H9 (cell line): ENCODE measurements at regions not wholly inside any gene's neighbourhood (a gene's known extent, or its start where the extent isn't known, plus 50 kb on each side); places are given as distances from the start of the nearest gene placed in this dataset.

ENCODE experiments used
- DNase-seq: peaks from one replicate; pipeline ENCODE4 v3.0.0-alpha.2; 2017
- H2AFZ ChIP-seq: one replicate; pipeline ENCODE4 v1.6.1; 2013; ENCODE audit warnings: mild to moderate bottlenecking, low read length, control low read depth, moderate library complexity
- H2AK5ac ChIP-seq: 2 replicates; pipeline ENCODE4 v1.6.1; 2013; ENCODE audit warnings: low read length, control low read depth, mixed read lengths; ENCODE audit not compliant: insufficient read length
- H2BK120ac ChIP-seq: one replicate; pipeline ENCODE4 v1.6.1; 2013; ENCODE audit warnings: low read depth, mild to moderate bottlenecking, low read length, control low read depth, inconsistent platforms; ENCODE audit not compliant: poor library complexity, severe bottlenecking
- H2BK12ac ChIP-seq: 2 replicates; pipeline ENCODE4 v1.6.1; 2013; ENCODE audit warnings: low read length, control low read depth, mixed read lengths, low read depth; ENCODE audit not compliant: insufficient read length
- H2BK15ac ChIP-seq: 2 replicates; pipeline ENCODE4 v1.6.1; 2013; ENCODE audit warnings: low read depth, low read length, control low read depth
- H2BK20ac ChIP-seq: one replicate; pipeline ENCODE4 v1.6.1; 2013; ENCODE audit warnings: low read depth, mild to moderate bottlenecking, low read length, control low read depth, inconsistent platforms; ENCODE audit not compliant: poor library complexity, severe bottlenecking
- H2BK5ac ChIP-seq: 2 replicates; pipeline ENCODE4 v1.6.1; 2013; ENCODE audit warnings: low read length, control low read depth, mixed read lengths; ENCODE audit not compliant: insufficient read length
- H3K14ac ChIP-seq: 2 replicates; pipeline ENCODE4 v1.6.1; 2013; ENCODE audit warnings: low read length, control low read depth; ENCODE audit not compliant: insufficient read depth
- H3K18ac ChIP-seq: 2 replicates; pipeline ENCODE4 v1.6.1; 2013; ENCODE audit warnings: low read depth, mild to moderate bottlenecking, mixed read lengths, low read length, control low read depth; ENCODE audit not compliant: insufficient read length
- H3K23ac ChIP-seq: 2 replicates; pipeline ENCODE4 v1.6.1; 2013; ENCODE audit warnings: low read length, control low read depth, mixed read lengths, low read depth; ENCODE audit not compliant: insufficient read length
- H3K23me2 ChIP-seq: 2 replicates; pipeline ENCODE4 v1.6.1; 2013; ENCODE audit warnings: low read depth, mild to moderate bottlenecking, mixed read lengths, low read length, control low read depth; ENCODE audit not compliant: insufficient read length, poor library complexity, severe bottlenecking
- H3K27ac ChIP-seq: 2 replicates; pipeline ENCODE4 v1.5.1; 2013; ENCODE audit warnings: low read length, control low read depth, mixed read lengths, low read depth; ENCODE audit not compliant: insufficient read length
- H3K27me3 ChIP-seq: 2 replicates; pipeline ENCODE4 v1.6.1; 2013; ENCODE audit warnings: low read length, control low read depth, inconsistent platforms; ENCODE audit not compliant: insufficient read depth
- H3K4ac ChIP-seq: 2 replicates; pipeline ENCODE4 v1.6.1; 2013; ENCODE audit warnings: low read depth, mild to moderate bottlenecking, control low read depth, inconsistent platforms, low read length, moderate library complexity
- H3K4me1 ChIP-seq: 2 replicates; pipeline ENCODE4 v1.6.1; 2013; ENCODE audit warnings: low read length, control low read depth, inconsistent platforms; ENCODE audit not compliant: insufficient read depth
- H3K4me2 ChIP-seq: 2 replicates; pipeline ENCODE4 v1.6.1; 2013; ENCODE audit warnings: low read length, control low read depth, mixed read lengths; ENCODE audit not compliant: insufficient read length, insufficient read depth
- H3K56ac ChIP-seq: 2 replicates; pipeline ENCODE4 v1.6.1; 2013; ENCODE audit warnings: low read depth, mild to moderate bottlenecking, mixed read lengths, low read length, control low read depth; ENCODE audit not compliant: insufficient read length
- H3K79me1 ChIP-seq: 2 replicates; pipeline ENCODE4 v1.6.1; 2013; ENCODE audit warnings: low read depth, mild to moderate bottlenecking, moderate library complexity, low read length, control low read depth, inconsistent platforms; ENCODE audit not compliant: insufficient read depth, poor library complexity, severe bottlenecking
- H3K79me2 ChIP-seq: 2 replicates; pipeline ENCODE4 v1.6.1; 2013; ENCODE audit warnings: low read length, control low read depth, inconsistent platforms; ENCODE audit not compliant: insufficient read depth
- H3K9ac ChIP-seq: 2 replicates; pipeline ENCODE4 v1.6.1; 2013; ENCODE audit warnings: low read length, control low read depth, mixed read lengths; ENCODE audit not compliant: insufficient read length; ENCODE audit errors: extremely low read depth
- H3K9me3 ChIP-seq: one replicate; pipeline ENCODE4 v1.6.1; 2013; ENCODE audit warnings: low read depth, low read length, inconsistent platforms; ENCODE audit not compliant: control insufficient read depth
- H3T11ph ChIP-seq: one replicate; pipeline ENCODE4 v1.6.1; 2013; ENCODE audit warnings: mild to moderate bottlenecking, low read length, control low read depth, inconsistent platforms
- H4K20me1 ChIP-seq: one replicate; pipeline ENCODE4 v1.6.1; 2013; ENCODE audit not compliant: control insufficient read depth, insufficient read length, insufficient read depth
- H4K5ac ChIP-seq: 2 replicates; pipeline ENCODE4 v1.6.1; 2013; ENCODE audit warnings: low read depth, mild to moderate bottlenecking, mixed read lengths, low read length, control low read depth; ENCODE audit not compliant: insufficient read length
- H4K8ac ChIP-seq: replicated peaks from 2 replicates; pipeline ENCODE4 v1.6.1; 2013; ENCODE audit warnings: low read length, control low read depth, mixed read lengths, low read depth; ENCODE audit not compliant: insufficient read length
- H4K91ac ChIP-seq: 2 replicates; pipeline ENCODE4 v1.6.1; 2013; ENCODE audit warnings: low read depth, mild to moderate bottlenecking, moderate library complexity, mixed read lengths, low read length, control low read depth; ENCODE audit not compliant: insufficient read length
- H3K27ac Mint-ChIP-seq, 3 experiments: 2 replicates in 2 of 3; 3 replicates in 1 of 3; pipeline ENCODE4 v1.8.0; 2020 to 2021; ENCODE audit warnings: mixed read lengths in 3 of 3, mild to moderate bottlenecking in 1 of 3, moderate library complexity in 1 of 3
- H3K27me3 Mint-ChIP-seq: 2 replicates; pipeline ENCODE4 v1.8.0; 2021; ENCODE audit warnings: low read depth, mild to moderate bottlenecking, moderate library complexity, mixed read lengths
- H3K36me3 Mint-ChIP-seq, 3 experiments: 2 replicates in 2 of 3; 3 replicates in 1 of 3; pipeline ENCODE4 v1.8.0; 2020 to 2021; ENCODE audit warnings: low read depth in 3 of 3, mixed read lengths in 3 of 3; ENCODE audit not compliant: insufficient read depth in 1 of 3
- H3K4me1 Mint-ChIP-seq, 2 experiments: 2 replicates each; pipeline ENCODE4 v1.8.0; 2020; ENCODE audit warnings: mixed read lengths in 2 of 2
- H3K4me3 Mint-ChIP-seq, 2 experiments: 2 replicates in 1 of 2; 3 replicates in 1 of 2; pipeline ENCODE4 v1.8.0; 2020 to 2021; ENCODE audit warnings: mild to moderate bottlenecking in 2 of 2, mixed read lengths in 2 of 2, moderate library complexity in 1 of 2
- H3K9me3 Mint-ChIP-seq, 2 experiments: 2 replicates in 1 of 2; 3 replicates in 1 of 2; pipeline ENCODE4 v1.8.0; 2020; ENCODE audit warnings: mild to moderate bottlenecking in 2 of 2, mixed read lengths in 2 of 2, moderate library complexity in 1 of 2
- CTCF ChIP-seq: fragments of 200-600 bp; sonication (generic); conservative IDR thresholded peaks from 3 replicates; pipeline ENCODE4 v1.8.0; 2021; ENCODE audit warnings: antibody characterized with exemption, mild to moderate bottlenecking
- WGBS: extraction: QIAGEN DNeasy Blood & Tissue Kit; methylation state at CpG from one replicate; pipeline ENCODE4 v1.1.7; 2013; ENCODE audit warnings: missing lambda C conversion rate, low lambda C conversion rate, mixed read lengths; ENCODE audit not compliant: insufficient read length; ENCODE audit errors: extremely low coverage; 5-methylcytosine and 5-hydroxymethylcytosine counted together

GRCh38 chr3:67724434-67724833 lies 70.0 kb upstream of the SUCLG2 start:
- H3K4me3 Mint-ChIP-seq, result no peak overlapping the region
- Histone ChIP-seq H4K5ac (no peak overlapping the region), H4K91ac (no peak overlapping the region), H3K4me2 (no peak overlapping the region), H3K14ac (no peak overlapping the region), H4K20me1 (no peaks in the 10 kb centered on the region), H3T11ph (no peak overlapping the region), H2AK5ac (no peak overlapping the region), H2BK15ac (no peak overlapping the region), H3K9ac (no peak overlapping the region), H3K23me2 (no peaks in the 10 kb centered on the region), H2BK12ac (no peak overlapping the region), H3K79me1 (no peaks in the 10 kb centered on the region), H3K27me3 (no peaks in the 10 kb centered on the region), H2AFZ (no peak overlapping the region), H3K79me2 (no peaks in the 10 kb centered on the region), H3K56ac (no peak overlapping the region), H3K4ac (no peak overlapping the region), H2BK5ac (no peak overlapping the region), H4K8ac (no peak overlapping the region), H3K27ac (no peak overlapping the region), H3K18ac (no peak overlapping the region), H3K9me3 (no peaks in the 10 kb centered on the region), H3K4me1 (no peaks in the 10 kb centered on the region; the same call in 1 of the 2 replicates), H3K23ac (no peak overlapping the region), H2BK120ac (no peak overlapping the region), H2BK20ac (no peak overlapping the region)
- peaks cover 6 to 30% (median 12%) of the 10 kb centered on the region in 3 experiments for H3K36me3 Mint-ChIP-seq
- H3K27me3 Mint-ChIP-seq, result no peaks in the 10 kb centered on the region
- peaks cover 14 to 18% of the 10 kb centered on the region in 2 experiments for H3K4me1 Mint-ChIP-seq
- TF ChIP-seq CTCF, result no peak
- no CpG with 5 or more reads among the region's 2 CpGs for WGBS
- no peak for DNase-seq
- peaks cover 17 to 22% of the 10 kb centered on the region in 2 experiments for H3K9me3 Mint-ChIP-seq
- no peak overlapping the region; a peak in 2 of 7 replicates for H3K27ac Mint-ChIP-seq
